ENCODE measurements at regions not wholly inside any gene's neighbourhood (a gene's known extent, or its start where the extent isn't known, plus 50 kb on each side); places are given as distances from the start of the nearest gene placed in this dataset.

- Mint-ChIP-seq H3K27ac (ENCODE audit: unreplicated experiment) (no peak overlapping the region), H3K36me3 (ENCODE audit: low read depth, unreplicated experiment) (no peaks in the 10 kb centered on the region), H3K9me3 (ENCODE audit: unreplicated experiment) (peaks cover 12% of the 10 kb centered on the region), H3K4me1 (ENCODE audit: unreplicated experiment) (no peaks in the 10 kb centered on the region), H3K27me3 (ENCODE audit: unreplicated experiment) (no peaks in the 10 kb centered on the region), H3K4me3 (ENCODE audit: unreplicated experiment) (no peak overlapping the region)
- no peak for DNase-seq (ENCODE audit: low spot score)
- no peak for TF ChIP-seq CTCF (IDR thresholded peaks at IDR 0.05; ENCODE audit: unreplicated experiment)
These were observed 372.7 kb downstream of the EDEM1 start for GRCh38 chr3:5560199-5560598.

- Mint-ChIP-seq H3K9me3 (ENCODE audit: unreplicated experiment) (peaks cover 11% of the 10 kb centered on the region), H3K27ac (ENCODE audit: unreplicated experiment) (no peak overlapping the region), H3K4me1 (ENCODE audit: unreplicated experiment) (no peaks in the 10 kb centered on the region), H3K27me3 (ENCODE audit: unreplicated experiment) (peaks cover 2% of the 10 kb centered on the region), H3K36me3 (ENCODE audit: low read depth, unreplicated experiment) (no peaks in the 10 kb centered on the region), H3K4me3 (ENCODE audit: unreplicated experiment) (no peak overlapping the region)
- no peak for DNase-seq (ENCODE audit: low spot score)
- TF ChIP-seq CTCF (IDR thresholded peaks at IDR 0.05; ENCODE audit: unreplicated experiment), result no peak
These were observed 376.2 kb downstream of the EDEM1 start for GRCh38 chr3:5563537-5564277.

GRCh38 chr3:5564278-5564666 is 376.8 kb downstream of the EDEM1 start:
- no peaks in the 10 kb centered on the region for H3K4me1 Mint-ChIP-seq (ENCODE audit: unreplicated experiment)
- no peak overlapping the region for H3K27ac Mint-ChIP-seq (ENCODE audit: unreplicated experiment)
- no peak overlapping the region for H3K4me3 Mint-ChIP-seq (ENCODE audit: unreplicated experiment)
- peaks cover 2% of the 10 kb centered on the region for H3K27me3 Mint-ChIP-seq (ENCODE audit: unreplicated experiment)
- H3K9me3 Mint-ChIP-seq (ENCODE audit: unreplicated experiment), result peaks cover 8% of the 10 kb centered on the region
- no peaks in the 10 kb centered on the region for H3K36me3 Mint-ChIP-seq (ENCODE audit: low read depth, unreplicated experiment)
- TF ChIP-seq CTCF (IDR thresholded peaks at IDR 0.05; ENCODE audit: unreplicated experiment), result no peak
- DNase-seq (ENCODE audit: low spot score), result no peak

GRCh38 chr3:5565026-5565425 is 377.5 kb downstream of the EDEM1 start:
- no peaks in the 10 kb centered on the region for H3K4me1 Mint-ChIP-seq (ENCODE audit: unreplicated experiment)
- no peak for TF ChIP-seq CTCF (IDR thresholded peaks at IDR 0.05; ENCODE audit: unreplicated experiment)
- no peak overlapping the region for H3K27ac Mint-ChIP-seq (ENCODE audit: unreplicated experiment)
- DNase-seq (ENCODE audit: low spot score), result no peak
- H3K27me3 Mint-ChIP-seq (ENCODE audit: unreplicated experiment), result peaks cover 2% of the 10 kb centered on the region
- peaks cover 8% of the 10 kb centered on the region for H3K9me3 Mint-ChIP-seq (ENCODE audit: unreplicated experiment)
- H3K4me3 Mint-ChIP-seq (ENCODE audit: unreplicated experiment), result no peak overlapping the region
- no peaks in the 10 kb centered on the region for H3K36me3 Mint-ChIP-seq (ENCODE audit: low read depth, unreplicated experiment)

- Mint-ChIP-seq H3K27ac (ENCODE audit: unreplicated experiment) (no peak overlapping the region), H3K4me1 (ENCODE audit: unreplicated experiment) (no peaks in the 10 kb centered on the region), H3K4me3 (ENCODE audit: unreplicated experiment) (no peak overlapping the region), H3K9me3 (ENCODE audit: unreplicated experiment) (peaks cover 11% of the 10 kb centered on the region), H3K27me3 (ENCODE audit: unreplicated experiment) (peaks cover 2% of the 10 kb centered on the region), H3K36me3 (ENCODE audit: low read depth, unreplicated experiment) (no peaks in the 10 kb centered on the region)
- no peak for TF ChIP-seq CTCF (IDR thresholded peaks at IDR 0.05; ENCODE audit: unreplicated experiment)
- no peak for DNase-seq (ENCODE audit: low spot score)
These were observed 379.6 kb downstream of the EDEM1 start for GRCh38 chr3:5567113-5567512.
